ENCODE measurements at regions not wholly inside any gene's neighbourhood (a gene's known extent, or its start where the extent isn't known, plus 50 kb on each side); places are given as distances from the start of the nearest gene placed in this dataset.

GRCh38 chr5:168109441-168109840 lies 182.0 kb upstream of the WWC1 start:
- no peak for TF ChIP-seq EZH2 (IDR thresholded peaks at IDR 0.05; ENCODE audit: borderline replicate concordance, insufficient read depth, low read depth, low read length, poor library complexity, severe bottlenecking)
- no peak for TF ChIP-seq CTCF (IDR thresholded peaks at IDR 0.05)
